Activated T-helper 1 cell treated with anti-CD3 and anti-CD28 coated beads, Interleukin-2, amount 50 U/mL, for 16 hours (primary cell): ENCODE measurements at regions not wholly inside any gene's neighbourhood (a gene's known extent, or its start where the extent isn't known, plus 50 kb on each side); places are given as distances from the start of the nearest gene placed in this dataset.
"Not testable (repeated sequence)": the region's sequence is repeated elsewhere in the genome, so short reads cannot be mapped to it uniquely, and the experiment has no call there.

ENCODE experiments used
- DNase-seq, 2 donors: peaks; one replicate each; pipeline ENCODE4 v3.0.0-alpha.2; 2020; ENCODE audit warnings: low read depth in 1 of 2, low spot score in 1 of 2

GRCh38 chrX:136975684-136976470 is 57.9 kb downstream of the GPR101 start:
- DNase-seq = no peak

GRCh38 chrX:136967966-136968365 is 65.8 kb downstream of the GPR101 start:
- no peak for DNase-seq

GRCh38 chrX:136963973-136964372 is 69.8 kb downstream of the GPR101 start:
- DNase-seq = no peak

DNA sequence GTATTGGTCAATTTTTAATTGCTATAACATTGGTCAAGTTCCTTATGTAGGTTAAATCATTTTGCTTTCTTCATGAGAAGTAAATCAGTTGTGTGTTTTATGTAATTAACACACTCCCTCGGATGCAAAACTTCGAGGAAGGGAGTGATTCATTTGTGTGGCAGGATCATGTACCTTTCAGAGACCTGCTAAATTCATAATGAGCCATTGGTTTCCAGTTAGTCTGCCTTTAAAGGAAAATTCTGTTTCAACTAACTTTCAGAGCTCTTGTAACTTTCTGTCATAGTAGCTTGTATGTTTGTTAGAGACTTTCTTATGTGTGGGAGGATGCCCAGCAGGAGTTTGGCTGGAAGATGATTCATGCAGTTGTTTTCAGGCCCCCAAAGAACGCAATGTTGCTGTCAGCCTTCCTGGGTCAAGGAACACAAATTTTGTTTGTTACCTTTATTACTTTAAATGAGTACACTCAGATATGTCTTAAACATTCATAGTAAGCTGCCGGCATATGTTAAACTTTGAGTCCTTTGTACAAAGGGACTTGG is 72.1 kb downstream of the GPR101 start:
- no peak for DNase-seq

- no peak for DNase-seq
Measured at GRCh38 chrX:136954930-136955329, 74.4 kb upstream of the RBMX start.

GRCh38 chrX:136953867-136954787 is 73.6 kb upstream of the RBMX start:
- DNase-seq = peak in 1 of 2 donors; percentile 23

DNA sequence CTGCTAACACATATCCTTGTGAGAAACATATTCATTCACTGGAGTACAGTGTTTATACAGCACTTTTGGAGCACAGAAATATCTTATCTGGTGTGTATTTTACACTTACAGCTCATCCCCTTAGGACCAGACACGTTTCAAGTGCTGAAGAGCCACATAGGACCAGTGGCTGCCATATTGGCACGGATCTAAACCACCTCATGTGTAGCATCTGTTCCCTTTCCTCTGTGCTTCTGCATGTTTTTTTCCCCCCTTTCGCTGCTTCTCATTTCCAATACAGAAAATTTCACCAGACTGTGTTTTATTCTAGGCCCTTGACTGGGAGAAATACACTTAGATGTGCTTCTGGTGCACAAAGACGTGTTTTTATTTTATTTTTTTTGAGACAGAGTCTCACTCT is 69.7 kb upstream of the RBMX start:
- DNase-seq = no peak

DNA sequence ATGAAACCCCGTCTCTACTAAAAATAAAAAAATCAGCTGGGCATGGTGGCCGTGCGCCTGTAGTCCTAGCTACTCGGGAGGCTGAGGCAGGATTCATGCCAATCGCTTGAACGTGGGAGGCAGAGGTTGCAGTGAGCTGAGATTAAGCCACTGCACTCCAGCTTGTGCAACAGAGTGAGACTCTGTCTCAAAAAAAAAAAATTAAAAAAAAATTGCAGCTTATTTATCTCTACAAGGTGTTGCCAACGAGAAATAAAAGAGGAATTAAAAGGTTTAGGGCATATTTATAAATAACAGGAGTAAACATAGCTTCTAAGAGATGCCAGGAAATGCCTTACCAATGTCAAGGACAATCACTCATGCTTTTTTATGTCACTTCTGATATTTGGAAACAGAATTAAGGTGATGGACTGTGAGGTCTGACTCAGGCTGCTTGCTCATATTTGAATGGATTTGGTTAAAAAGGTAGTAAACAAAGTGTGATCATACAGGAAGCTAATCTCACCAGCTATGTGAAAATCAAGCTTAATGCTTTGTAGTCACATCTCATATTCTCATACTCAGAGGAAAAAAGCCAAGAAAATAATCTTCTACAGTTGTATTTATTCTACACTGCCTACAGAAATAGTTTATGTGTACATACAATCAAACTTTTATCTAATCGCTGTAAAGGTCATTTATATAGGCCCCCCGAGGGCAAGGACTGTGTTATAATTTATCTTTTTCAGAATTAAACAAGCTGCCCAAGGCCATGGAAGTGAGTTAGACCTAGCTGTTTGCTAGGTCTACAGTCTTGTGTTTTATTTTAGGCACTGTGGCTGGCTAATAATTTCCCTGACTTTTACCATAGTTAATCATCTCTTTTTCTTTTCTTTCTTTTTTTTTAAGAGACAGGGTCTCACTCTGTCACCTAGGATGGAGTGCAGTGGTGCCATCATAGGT is 61.1 kb upstream of the RBMX start:
- DNase-seq = no peak

DNA sequence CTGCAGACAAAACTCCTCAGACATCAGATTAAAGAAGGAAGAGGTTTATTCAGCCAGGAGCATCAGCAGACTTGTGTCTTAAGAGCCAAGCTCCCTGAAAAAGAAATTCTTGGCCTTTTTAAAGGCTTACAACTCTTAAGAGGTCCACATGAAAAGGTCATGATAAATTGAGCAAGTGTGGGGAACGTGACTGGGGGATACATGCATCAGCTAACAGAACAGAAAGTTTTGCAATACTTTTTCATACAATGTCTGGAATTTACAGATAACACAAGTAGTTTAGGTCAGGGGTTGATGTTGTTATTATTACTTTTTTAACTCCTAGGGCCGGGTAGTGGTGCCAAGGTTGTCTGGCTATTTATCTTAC is 55.6 kb upstream of the RBMX start:
- DNase-seq = no peak

DNA sequence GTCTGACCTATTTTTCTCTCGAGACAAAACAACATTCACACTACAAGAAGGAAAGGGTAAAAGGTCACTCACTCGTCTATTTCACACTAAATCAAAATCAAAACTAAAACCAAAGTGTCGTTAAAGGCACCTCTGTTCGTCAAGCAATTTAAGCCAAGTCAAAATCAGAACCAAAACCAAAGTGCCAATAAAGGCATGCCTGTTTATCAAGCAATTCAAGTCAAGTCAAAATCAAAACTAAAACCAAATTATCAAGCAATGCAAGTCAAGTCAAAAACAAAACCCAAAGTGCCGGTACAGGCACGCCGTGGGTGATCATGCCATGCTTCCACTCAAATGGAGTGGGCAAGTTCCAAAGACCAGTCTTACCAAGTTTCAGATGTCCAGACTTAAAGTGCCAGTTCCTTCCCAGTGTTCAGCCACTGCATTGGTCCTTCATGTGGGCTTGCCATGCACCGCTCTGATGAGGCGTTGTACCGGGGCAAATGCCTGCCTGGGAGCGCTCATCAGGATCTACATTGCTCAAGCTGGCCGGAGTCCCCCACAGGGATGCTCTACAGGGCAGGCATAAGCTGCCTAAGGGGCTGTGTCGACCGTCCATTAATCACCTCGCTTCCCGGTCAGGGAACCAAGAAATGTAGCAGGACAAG is 55.1 kb upstream of the RBMX start:
- not testable (repeated sequence) for DNase-seq

DNA sequence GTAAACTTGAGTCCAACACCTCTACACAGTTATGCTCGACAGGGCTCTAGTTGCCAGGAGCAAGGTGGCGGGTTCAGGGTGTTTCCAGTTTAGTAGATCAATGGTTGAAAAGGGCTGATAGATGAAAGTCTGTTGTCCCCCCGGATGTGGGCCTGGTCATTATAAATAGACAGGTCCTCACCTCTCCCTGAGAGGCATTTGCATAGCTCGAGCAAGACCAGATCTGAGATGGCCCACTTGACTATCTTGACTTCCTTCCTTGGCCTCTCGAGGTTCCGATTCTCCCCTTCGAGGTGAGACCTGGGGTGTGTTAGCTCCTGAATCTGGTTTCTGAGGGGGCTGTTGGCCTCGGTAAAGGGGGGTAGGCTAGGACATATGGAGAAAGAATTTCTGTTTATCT is 54.1 kb upstream of the RBMX start:
- DNase-seq = not testable (repeated sequence)

DNA sequence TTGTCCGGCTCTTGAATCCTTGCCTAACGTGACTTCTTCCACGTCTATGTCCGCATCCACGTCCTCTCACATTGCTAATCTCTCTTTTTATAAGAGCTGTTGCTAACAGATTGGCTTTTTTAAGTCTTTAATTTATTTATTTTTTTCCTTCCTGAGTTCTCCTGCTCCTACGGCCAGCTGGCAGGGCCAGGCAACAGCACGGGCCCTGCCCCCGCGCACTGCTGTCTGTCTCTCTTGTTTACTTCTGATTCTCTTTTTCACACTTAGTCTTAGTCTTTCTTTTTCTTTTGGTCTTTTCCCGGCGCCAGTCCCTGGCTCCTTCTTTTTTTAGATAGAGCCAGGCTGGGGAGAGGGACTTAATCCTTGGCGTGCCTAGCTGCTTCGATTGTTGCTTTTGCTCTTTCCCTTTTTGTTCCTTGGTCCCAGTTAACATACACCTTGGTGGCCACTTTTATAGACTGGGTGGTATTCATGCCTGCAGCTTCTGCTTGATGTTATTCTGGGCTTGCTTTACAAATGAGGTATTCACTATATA is 53.2 kb upstream of the RBMX start:
- no peak for DNase-seq

GRCh38 chrX:136931661-136932060 is 51.1 kb upstream of the RBMX start:
- no peak for DNase-seq
